Neural progenitor cell (in vitro differentiated cells): ENCODE measurements at regions not wholly inside any gene's neighbourhood (a gene's known extent, or its start where the extent isn't known, plus 50 kb on each side); places are given as distances from the start of the nearest gene placed in this dataset.

Source experiments
- EZH2 ChIP-seq: fragments of 200-600 bp; sonication (generic); IDR thresholded peaks from 2 replicates; pipeline ENCODE4 v1.6.1; 2017; ENCODE audit warnings: antibody characterized with exemption, mild to moderate bottlenecking, moderate library complexity
- EZH2phosphoT487 ChIP-seq: fragments of 200-600 bp; sonication (generic); IDR thresholded peaks from 2 replicates; pipeline ENCODE4 v1.6.1; 2017; ENCODE audit warnings: antibody characterized with exemption
- TF ChIP-seq, protein P1 (sequence below): fragments of 200-600 bp; sonication (generic); IDR thresholded peaks from 2 replicates; pipeline ENCODE4 v1.5.1; 2017; ENCODE audit warnings: antibody characterized with exemption, mild to moderate bottlenecking

GRCh38 chr12:19014240-19014639 is 115.3 kb upstream of the PLEKHA5 start:
- TF ChIP-seq, protein P1, sequence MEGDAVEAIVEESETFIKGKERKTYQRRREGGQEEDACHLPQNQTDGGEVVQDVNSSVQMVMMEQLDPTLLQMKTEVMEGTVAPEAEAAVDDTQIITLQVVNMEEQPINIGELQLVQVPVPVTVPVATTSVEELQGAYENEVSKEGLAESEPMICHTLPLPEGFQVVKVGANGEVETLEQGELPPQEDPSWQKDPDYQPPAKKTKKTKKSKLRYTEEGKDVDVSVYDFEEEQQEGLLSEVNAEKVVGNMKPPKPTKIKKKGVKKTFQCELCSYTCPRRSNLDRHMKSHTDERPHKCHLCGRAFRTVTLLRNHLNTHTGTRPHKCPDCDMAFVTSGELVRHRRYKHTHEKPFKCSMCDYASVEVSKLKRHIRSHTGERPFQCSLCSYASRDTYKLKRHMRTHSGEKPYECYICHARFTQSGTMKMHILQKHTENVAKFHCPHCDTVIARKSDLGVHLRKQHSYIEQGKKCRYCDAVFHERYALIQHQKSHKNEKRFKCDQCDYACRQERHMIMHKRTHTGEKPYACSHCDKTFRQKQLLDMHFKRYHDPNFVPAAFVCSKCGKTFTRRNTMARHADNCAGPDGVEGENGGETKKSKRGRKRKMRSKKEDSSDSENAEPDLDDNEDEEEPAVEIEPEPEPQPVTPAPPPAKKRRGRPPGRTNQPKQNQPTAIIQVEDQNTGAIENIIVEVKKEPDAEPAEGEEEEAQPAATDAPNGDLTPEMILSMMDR = no peak
- no peak for TF ChIP-seq EZH2phosphoT487
- no peak for TF ChIP-seq EZH2
